T1000 (cell line): ENCODE measurements at regions not wholly inside any gene's neighbourhood (a gene's known extent, or its start where the extent isn't known, plus 50 kb on each side); places are given as distances from the start of the nearest gene placed in this dataset.

Experiments used
- DNase-seq: peaks from one replicate; lab custom pipeline; 2025; ENCODE audit warnings: mixed read lengths; lab: John Stamatoyannopoulos, UW

GRCh38 chr2:120828829-120829632, 93.4 kb downstream of the GLI2 start:
- DNase-seq = no peak

- no peak for DNase-seq
These were observed 94.0 kb downstream of the GLI2 start for GRCh38 chr2:120829633-120830025.

GRCh38 chr2:120830096-120830830, 94.6 kb downstream of the GLI2 start:
- DNase-seq = no peak

- DNase-seq = no peak
These were observed 95.4 kb downstream of the GLI2 start for GRCh38 chr2:120831086-120831485.

- no peak for DNase-seq
These were observed 96.2 kb downstream of the GLI2 start for GRCh38 chr2:120831891-120832290.

- no peak for DNase-seq
These were observed 96.8 kb downstream of the GLI2 start for GRCh38 chr2:120832296-120833070.

GRCh38 chr2:120833127-120833675, 97.5 kb downstream of the GLI2 start:
- DNase-seq = no peak

- DNase-seq = no peak
These were observed 98.5 kb downstream of the GLI2 start for GRCh38 chr2:120834206-120834605.

- no peak for DNase-seq
These were observed 100.6 kb downstream of the GLI2 start for GRCh38 chr2:120836281-120836680.

GRCh38 chr2:120840795-120841487, 105.3 kb downstream of the GLI2 start:
- DNase-seq = no peak

GRCh38 chr2:120842456-120843439, 107.1 kb downstream of the GLI2 start:
- no peak for DNase-seq

- DNase-seq = no peak
These were observed 108.5 kb downstream of the GLI2 start for GRCh38 chr2:120844070-120844738.

- no peak for DNase-seq
These were observed 109.6 kb downstream of the GLI2 start for GRCh38 chr2:120845277-120845676.

- no peak for DNase-seq
These were observed 110.9 kb downstream of the GLI2 start for GRCh38 chr2:120846406-120847095.

- no peak for DNase-seq
These were observed 112.1 kb downstream of the GLI2 start for GRCh38 chr2:120847700-120848321.

- no peak for DNase-seq
These were observed 113.6 kb downstream of the GLI2 start for GRCh38 chr2:120849278-120849677.

GRCh38 chr2:120850551-120850950, 114.9 kb downstream of the GLI2 start:
- DNase-seq = no peak

- DNase-seq = no peak
These were observed 115.6 kb downstream of the GLI2 start for GRCh38 chr2:120851116-120851773.
